Naive thymus-derived CD8-positive, alpha-beta T cell (primary cell): ENCODE measurements at regions not wholly inside any gene's neighbourhood (a gene's known extent, or its start where the extent isn't known, plus 50 kb on each side); places are given as distances from the start of the nearest gene placed in this dataset.

Source experiments
- ATAC-seq, 2 donors: fragments of 150-1000 bp; cut with Tn5 transposase in 1 of 2; sonication (Bioruptor Pico), chemical (Tn5 transposase) in 1 of 2; 1 replicate in 1 of 2; 2 replicates in 1 of 2; pipeline ENCODE4 v1.10.0; 2021; ENCODE audit warnings: mild to moderate bottlenecking in 2 of 2, moderate library complexity in 2 of 2
- POLR2A ChIA-PET: fragments of 350-600 bp; sonication (Branson Sonifier 250); formaldehyde crosslinking; loops from one replicate; lab custom pipeline; 2021; ENCODE audit warnings: antibody characterized with exemption; lab: Charles Lee
- DNase-seq, 10 donors: peaks; one replicate each; pipeline versions ENCODE4 v3.0.0 to v3.0.0-alpha.2; 2020 to 2022
- H3K27ac Mint-ChIP-seq, 10 donors: one replicate each; pipeline ENCODE4 v1.8.0; 2020 to 2022; ENCODE audit warnings: mild to moderate bottlenecking in 10 of 10, mixed read lengths in 10 of 10, moderate library complexity in 4 of 10, inconsistent platforms in 1 of 10
- H3K27me3 Mint-ChIP-seq, 5 donors: one replicate each; pipeline ENCODE4 v1.8.0; 2021 to 2022; ENCODE audit warnings: mixed read lengths in 5 of 5
- H3K36me3 Mint-ChIP-seq, 3 donors: one replicate each; pipeline ENCODE4 v1.8.0; 2020 to 2022; ENCODE audit warnings: mixed read lengths in 3 of 3, mild to moderate bottlenecking in 2 of 3, inconsistent platforms in 1 of 3
- H3K4me1 Mint-ChIP-seq, 4 donors: one replicate each; pipeline ENCODE4 v1.8.0; 2021 to 2022; ENCODE audit warnings: mixed read lengths in 4 of 4
- H3K4me3 Mint-ChIP-seq, 10 donors: one replicate each; pipeline ENCODE4 v1.8.0; 2020 to 2022; ENCODE audit warnings: mild to moderate bottlenecking in 10 of 10, mixed read lengths in 10 of 10, moderate library complexity in 6 of 10, inconsistent platforms in 1 of 10
- H3K9me3 Mint-ChIP-seq, 9 donors: one replicate each; pipeline ENCODE4 v1.8.0; 2020 to 2022; ENCODE audit warnings: mixed read lengths in 9 of 9, mild to moderate bottlenecking in 3 of 9, inconsistent platforms in 1 of 9, moderate library complexity in 1 of 9

- POLR2A ChIA-PET = no interaction called here
- Mint-ChIP-seq H3K4me3 (no peak overlapping the region), H3K36me3 (peaks cover 0 to 4% (median 0%) of the 10 kb centered on the region in 3 donors), H3K27me3 (peaks cover 0 to 12% (median 3%) of the 10 kb centered on the region in 5 donors), H3K9me3 (peaks cover 0 to 10% (median 0%) of the 10 kb centered on the region in 9 donors), H3K27ac (no peak overlapping the region), H3K4me1 (no peaks in the 10 kb centered on the region)
- ATAC-seq (no peak), DNase-seq (no peak)
Measured at GRCh38 chr4:57214654-57215411, 104.6 kb upstream of the IGFBP7 start.

- no peak overlapping the region for H3K4me3 Mint-ChIP-seq
Measured at GRCh38 chr4:57211131-57211530, 100.9 kb upstream of the IGFBP7 start.

DNA sequence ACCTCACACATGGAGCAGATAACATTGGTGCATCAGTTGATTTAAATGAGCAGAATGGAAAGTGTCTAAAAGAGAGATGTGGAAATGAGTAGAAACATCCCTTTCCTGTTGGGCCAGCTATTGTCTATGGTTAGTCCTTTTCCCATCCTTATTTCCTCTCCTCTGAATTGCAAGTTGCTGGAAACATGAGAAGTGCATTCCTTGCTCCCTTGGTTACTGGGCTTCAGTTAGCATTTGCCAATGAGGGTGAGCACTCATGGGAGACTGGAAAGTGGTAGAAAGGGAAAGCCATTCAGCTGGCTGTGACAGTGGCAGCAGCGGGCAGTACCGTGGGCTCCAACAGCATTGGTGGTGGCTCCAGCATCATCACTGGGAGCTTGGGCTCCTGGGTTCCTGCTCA, 96.0 kb upstream of the IGFBP7 start:
- Mint-ChIP-seq H3K9me3 (peaks cover 0 to 9% (median 0%) of the 10 kb centered on the region in 9 donors), H3K27me3 (peaks cover 8 to 35% (median 19%) of the 10 kb centered on the region in 5 donors), H3K36me3 (no peaks in the 10 kb centered on the region), H3K4me3 (no peak overlapping the region), H3K27ac (no peak overlapping the region), H3K4me1 (no peaks in the 10 kb centered on the region)
- POLR2A ChIA-PET = no interaction called here
- ATAC-seq (no peak), DNase-seq (no peak)

More at GRCh38 chr4:57211131-57211530, 100.9 kb upstream of the IGFBP7 start:
- Mint-ChIP-seq H3K36me3 (no peaks in the 10 kb centered on the region), H3K27me3 (peaks cover 3 to 27% (median 17%) of the 10 kb centered on the region in 5 donors), H3K9me3 (peaks cover 0 to 10% (median 0%) of the 10 kb centered on the region in 9 donors), H3K27ac (no peak overlapping the region), H3K4me1 (no peaks in the 10 kb centered on the region)
- POLR2A ChIA-PET = no interaction called here
- DNase-seq = no peak
- no peak for ATAC-seq

- DNase-seq (no peak), ATAC-seq (no peak)
- Mint-ChIP-seq H3K36me3 (no peaks in the 10 kb centered on the region), H3K27me3 (peaks cover 5 to 29% (median 18%) of the 10 kb centered on the region in 5 donors), H3K9me3 (peaks cover 0 to 4% (median 0%) of the 10 kb centered on the region in 9 donors), H3K27ac (no peak overlapping the region), H3K4me3 (no peak overlapping the region), H3K4me1 (no peaks in the 10 kb centered on the region)
- POLR2A ChIA-PET = no interaction called here
Measured at GRCh38 chr4:57205580-57205979, 95.4 kb upstream of the IGFBP7 start.

DNA sequence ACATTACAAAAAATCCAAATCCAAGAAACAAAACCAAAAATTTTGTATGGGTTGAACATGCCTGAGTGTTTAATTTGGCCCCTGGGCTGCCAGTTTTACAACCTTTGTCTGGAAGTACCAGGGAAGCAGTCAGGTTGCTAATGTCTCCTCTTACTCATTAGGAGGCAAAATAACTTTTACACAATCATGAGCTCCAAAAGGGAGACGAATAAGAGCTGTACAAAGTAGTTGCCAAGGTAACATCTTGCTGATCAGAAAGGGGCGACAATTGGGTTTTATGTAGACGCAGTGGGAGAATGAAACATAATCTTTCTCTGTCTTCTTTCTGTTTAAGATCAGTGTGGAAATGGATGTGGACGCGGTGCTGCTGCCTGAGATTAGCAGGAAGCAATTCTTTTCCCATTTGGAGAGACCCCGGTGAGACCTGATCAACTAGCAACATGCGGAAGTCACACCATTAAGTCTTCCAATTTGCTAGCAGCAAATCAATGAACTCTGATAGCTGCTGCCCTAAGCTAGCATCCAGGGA, 90.7 kb upstream of the IGFBP7 start:
- DNase-seq = no peak
- H3K27ac Mint-ChIP-seq = peak overlapping the region in 1 of 10 donors; percentile 46

DNA sequence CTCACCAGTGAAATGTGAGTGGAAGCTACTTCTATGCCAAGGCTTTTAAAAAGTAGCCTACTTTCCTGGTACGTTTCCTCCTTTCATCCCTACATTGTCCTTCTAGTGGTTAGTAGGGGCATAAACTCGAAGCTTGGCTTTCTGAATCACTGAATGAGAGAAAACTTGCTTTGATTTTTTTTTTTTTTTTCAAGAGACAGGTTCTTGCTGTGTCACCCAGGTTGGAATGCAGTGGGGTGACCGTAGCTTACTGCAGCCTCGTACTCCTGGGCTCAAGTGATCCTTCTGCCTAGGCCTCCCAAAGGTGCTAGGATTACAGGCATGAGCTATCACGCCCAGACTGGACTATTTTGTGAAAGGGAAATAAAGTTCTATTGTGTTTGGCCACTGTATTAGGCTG, 89.1 kb upstream of the IGFBP7 start:
- POLR2A ChIA-PET = no interaction called here

More for the DNA sequence above, 90.7 kb upstream of the IGFBP7 start:
- H3K27me3 Mint-ChIP-seq = peaks cover 7 to 36% (median 25%) of the 10 kb centered on the region in 5 donors
- no peaks in the 10 kb centered on the region for H3K4me1 Mint-ChIP-seq
- H3K36me3 Mint-ChIP-seq = peaks cover 0 to 2% (median 0%) of the 10 kb centered on the region in 3 donors
- H3K9me3 Mint-ChIP-seq = no peaks in the 10 kb centered on the region
- POLR2A ChIA-PET = no interaction called here
- no peak for ATAC-seq
- no peak overlapping the region for H3K4me3 Mint-ChIP-seq

DNA sequence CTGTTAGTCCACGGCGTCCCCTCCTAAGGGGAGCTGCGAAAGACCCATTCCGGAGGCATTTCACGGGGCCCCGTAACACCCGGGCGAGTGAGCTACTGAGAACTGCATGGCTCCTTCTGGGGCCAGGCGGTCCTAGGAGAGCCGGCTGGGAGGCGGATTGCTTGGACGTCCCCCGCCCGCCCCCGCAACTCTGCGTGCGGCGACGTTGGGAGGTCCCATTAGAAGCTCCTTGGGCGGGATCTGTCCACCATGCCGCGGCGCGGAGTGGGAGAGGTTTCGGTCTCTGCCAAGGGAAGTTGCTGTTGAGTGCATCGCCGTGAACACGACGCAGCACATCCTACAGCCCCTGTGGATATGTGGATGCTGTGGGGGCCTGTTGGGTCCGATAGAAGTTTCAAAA, 85.4 kb upstream of the IGFBP7 start:
- H3K27ac Mint-ChIP-seq = no peak overlapping the region
- H3K27me3 Mint-ChIP-seq = peaks cover 8 to 56% (median 32%) of the 10 kb centered on the region in 5 donors
- POLR2A ChIA-PET = no interaction called here
- H3K4me1 Mint-ChIP-seq = peaks cover 0 to 4% (median 1%) of the 10 kb centered on the region in 4 donors
- peaks cover 0 to 9% (median 2%) of the 10 kb centered on the region in 3 donors for H3K36me3 Mint-ChIP-seq
- peaks cover 0 to 6% (median 0%) of the 10 kb centered on the region in 9 donors for H3K9me3 Mint-ChIP-seq
- DNase-seq (no peak), ATAC-seq (no peak)
- no peak overlapping the region for H3K4me3 Mint-ChIP-seq

More for the DNA sequence above, 89.1 kb upstream of the IGFBP7 start:
- H3K4me3 Mint-ChIP-seq = no peak overlapping the region
- H3K27me3 Mint-ChIP-seq = peaks cover 5 to 44% (median 22%) of the 10 kb centered on the region in 5 donors
- peaks cover 0 to under 1% (median under 1%) of the 10 kb centered on the region in 4 donors for H3K4me1 Mint-ChIP-seq
- peaks cover 0 to 2% (median 0%) of the 10 kb centered on the region in 3 donors for H3K36me3 Mint-ChIP-seq
- H3K27ac Mint-ChIP-seq = no peak overlapping the region
- DNase-seq (no peak), ATAC-seq (no peak)
- H3K9me3 Mint-ChIP-seq = peaks cover 0 to under 1% (median 0%) of the 10 kb centered on the region in 9 donors

DNA sequence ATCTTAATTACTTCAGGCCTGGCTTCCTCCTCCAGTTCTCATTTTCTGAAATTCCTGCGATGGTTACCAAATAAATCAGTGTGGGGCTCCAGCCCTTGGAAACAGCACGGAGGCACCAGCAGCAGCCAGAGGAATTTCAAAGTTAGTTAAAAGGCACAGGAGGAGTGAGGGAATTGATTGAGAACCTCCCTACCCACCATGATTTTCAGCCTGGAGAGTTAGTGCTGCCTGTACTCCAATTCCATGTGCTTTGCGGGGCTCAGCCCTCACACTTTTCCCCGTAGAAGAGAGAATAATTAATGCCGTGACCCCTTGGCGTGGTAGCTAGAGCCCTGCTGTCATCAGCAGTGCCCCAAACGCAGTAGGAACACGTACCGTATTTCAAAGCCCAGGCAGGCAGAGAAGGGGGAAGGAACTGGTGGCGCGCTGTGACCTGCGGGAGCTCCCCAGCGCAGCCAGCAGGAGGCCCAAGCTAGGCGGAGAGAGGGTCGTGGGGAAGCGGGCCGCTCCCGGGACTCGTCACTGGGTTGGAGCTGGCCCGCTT, 84.0 kb upstream of the IGFBP7 start:
- peaks cover 8 to 53% (median 26%) of the 10 kb centered on the region in 5 donors for H3K27me3 Mint-ChIP-seq
- POLR2A ChIA-PET = no interaction called here
- no peak for ATAC-seq
- peaks cover 0 to 9% (median 2%) of the 10 kb centered on the region in 3 donors for H3K36me3 Mint-ChIP-seq
- no peak overlapping the region for H3K27ac Mint-ChIP-seq
- DNase-seq = no peak
- H3K4me3 Mint-ChIP-seq = peak overlapping the region in 1 of 10 donors; percentile 54
- peaks cover 0 to 6% (median 0%) of the 10 kb centered on the region in 9 donors for H3K9me3 Mint-ChIP-seq
- peaks cover 0 to 4% (median 1%) of the 10 kb centered on the region in 4 donors for H3K4me1 Mint-ChIP-seq

- H3K4me1 Mint-ChIP-seq = peaks cover 0 to 4% (median 1%) of the 10 kb centered on the region in 4 donors
- POLR2A ChIA-PET = no interaction called here
- H3K27ac Mint-ChIP-seq = peak overlapping the region in 1 of 10 donors; percentile 63
- DNase-seq (no peak), ATAC-seq (no peak)
- H3K9me3 Mint-ChIP-seq = peaks cover 0 to 6% (median 0%) of the 10 kb centered on the region in 9 donors
- H3K4me3 Mint-ChIP-seq = no peak overlapping the region
- peaks cover 6 to 45% (median 24%) of the 10 kb centered on the region in 5 donors for H3K27me3 Mint-ChIP-seq
- H3K36me3 Mint-ChIP-seq = peaks cover 0 to 9% (median 2%) of the 10 kb centered on the region in 3 donors
Measured at GRCh38 chr4:57193209-57193810, 83.1 kb upstream of the IGFBP7 start.

DNA sequence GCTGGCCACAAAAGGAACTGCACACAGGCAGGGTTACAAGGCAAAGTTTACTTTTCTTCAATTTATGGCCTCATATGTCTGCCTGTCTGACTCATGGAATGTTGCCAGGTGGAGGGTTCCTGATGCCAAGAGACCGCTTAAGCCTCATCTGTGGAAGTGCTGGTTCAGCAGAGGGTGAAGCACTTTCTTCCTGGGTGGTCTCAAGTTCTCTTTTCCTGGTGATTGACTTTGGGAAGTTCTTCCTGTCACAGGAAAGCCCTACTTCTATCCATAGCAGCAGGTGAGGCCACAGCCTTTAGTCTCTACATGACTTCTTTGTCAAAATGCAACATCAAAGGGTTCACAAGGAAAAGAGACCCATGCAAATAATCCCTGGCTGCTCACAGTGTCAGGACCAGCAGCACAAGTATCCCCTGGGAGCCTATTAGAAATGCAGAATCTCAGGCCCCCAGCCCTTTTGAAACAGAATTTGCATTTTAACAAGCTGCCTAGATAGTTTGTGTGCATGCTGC, 81.4 kb upstream of the IGFBP7 start:
- Mint-ChIP-seq H3K36me3 (peaks cover 0 to 9% (median 0%) of the 10 kb centered on the region in 3 donors), H3K27me3 (peaks cover 6 to 27% (median 17%) of the 10 kb centered on the region in 5 donors), H3K27ac (no peak overlapping the region), H3K4me1 (peaks cover 0 to 4% (median 1%) of the 10 kb centered on the region in 4 donors), H3K9me3 (peaks cover 0 to 6% (median 0%) of the 10 kb centered on the region in 9 donors), H3K4me3 (no peak overlapping the region)
- ATAC-seq (no peak), DNase-seq (no peak)
- POLR2A ChIA-PET = no interaction called here

GRCh38 chr4:57190601-57191481, 80.7 kb upstream of the IGFBP7 start:
- ATAC-seq (no peak), DNase-seq (no peak)
- Mint-ChIP-seq H3K4me3 (no peak overlapping the region), H3K27me3 (peaks cover 6 to 26% (median 16%) of the 10 kb centered on the region in 5 donors), H3K36me3 (peaks cover 0 to 9% (median 0%) of the 10 kb centered on the region in 3 donors), H3K9me3 (peaks cover 0 to 6% (median 0%) of the 10 kb centered on the region in 9 donors), H3K27ac (no peak overlapping the region), H3K4me1 (peaks cover 0 to 4% (median 1%) of the 10 kb centered on the region in 4 donors)
- POLR2A ChIA-PET = no interaction called here

- H3K27ac Mint-ChIP-seq = no peak overlapping the region
- H3K36me3 Mint-ChIP-seq = no peaks in the 10 kb centered on the region
- no peaks in the 10 kb centered on the region for H3K4me1 Mint-ChIP-seq
- no peak for ATAC-seq
- no peaks in the 10 kb centered on the region for H3K9me3 Mint-ChIP-seq
- H3K4me3 Mint-ChIP-seq = no peak overlapping the region
- peaks cover 0 to 8% (median 2%) of the 10 kb centered on the region in 5 donors for H3K27me3 Mint-ChIP-seq
- POLR2A ChIA-PET = no interaction called here
- no peak for DNase-seq
Measured at GRCh38 chr4:57187246-57187645, 77.1 kb upstream of the IGFBP7 start.
